ENCODE measurements at regions not wholly inside any gene's neighbourhood (a gene's known extent, or its start where the extent isn't known, plus 50 kb on each side); places are given as distances from the start of the nearest gene placed in this dataset.

DNA sequence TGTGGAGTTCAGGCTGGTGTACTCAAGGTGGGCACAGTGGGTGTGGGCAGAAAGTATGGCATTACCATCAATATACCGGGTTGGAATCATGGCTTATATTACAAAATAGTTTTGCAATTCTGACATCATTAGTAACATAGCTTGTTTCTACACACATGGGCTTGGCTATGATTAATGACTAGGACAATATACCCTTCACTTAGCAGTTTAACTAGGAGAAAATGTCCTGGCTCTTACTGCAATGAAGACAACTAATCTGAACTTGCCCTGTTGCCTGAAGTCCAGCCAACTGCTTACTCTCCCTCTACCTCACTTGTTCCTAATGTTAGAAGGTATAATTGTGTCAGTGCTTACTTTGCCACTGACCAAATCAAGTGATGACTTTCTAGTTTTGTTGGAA is 612.5 kb downstream of the EFNA5 start:
- TF ChIP-seq, protein P1, sequence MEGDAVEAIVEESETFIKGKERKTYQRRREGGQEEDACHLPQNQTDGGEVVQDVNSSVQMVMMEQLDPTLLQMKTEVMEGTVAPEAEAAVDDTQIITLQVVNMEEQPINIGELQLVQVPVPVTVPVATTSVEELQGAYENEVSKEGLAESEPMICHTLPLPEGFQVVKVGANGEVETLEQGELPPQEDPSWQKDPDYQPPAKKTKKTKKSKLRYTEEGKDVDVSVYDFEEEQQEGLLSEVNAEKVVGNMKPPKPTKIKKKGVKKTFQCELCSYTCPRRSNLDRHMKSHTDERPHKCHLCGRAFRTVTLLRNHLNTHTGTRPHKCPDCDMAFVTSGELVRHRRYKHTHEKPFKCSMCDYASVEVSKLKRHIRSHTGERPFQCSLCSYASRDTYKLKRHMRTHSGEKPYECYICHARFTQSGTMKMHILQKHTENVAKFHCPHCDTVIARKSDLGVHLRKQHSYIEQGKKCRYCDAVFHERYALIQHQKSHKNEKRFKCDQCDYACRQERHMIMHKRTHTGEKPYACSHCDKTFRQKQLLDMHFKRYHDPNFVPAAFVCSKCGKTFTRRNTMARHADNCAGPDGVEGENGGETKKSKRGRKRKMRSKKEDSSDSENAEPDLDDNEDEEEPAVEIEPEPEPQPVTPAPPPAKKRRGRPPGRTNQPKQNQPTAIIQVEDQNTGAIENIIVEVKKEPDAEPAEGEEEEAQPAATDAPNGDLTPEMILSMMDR (IDR thresholded peaks at IDR 0.05), result no peak
- TF ChIP-seq POLR2A (IDR thresholded peaks at IDR 0.05), result no peak
